Vagina (tissue), 2 donors: ENCODE measurements at regions not wholly inside any gene's neighbourhood (a gene's known extent, or its start where the extent isn't known, plus 50 kb on each side); places are given as distances from the start of the nearest gene placed in this dataset.

Experiments
- CTCF ChIP-seq, 3 experiments: fragments of 450-650 bp in 2 of 3; fragments of 200-600 bp in 1 of 3; sonication (generic) in 1 of 3; IDR thresholded peaks; one replicate each; pipeline ENCODE4 v1.5.1; 2017 to 2019; ENCODE audit warnings: antibody characterized with exemption in 3 of 3, mild to moderate bottlenecking in 2 of 3, moderate library complexity in 2 of 3
- POLR2A ChIP-seq, 2 donors: fragments of 450-650 bp; IDR thresholded peaks; one replicate each; pipeline ENCODE4 v1.6.1; 2017; ENCODE audit warnings: antibody characterized with exemption in 2 of 2, mild to moderate bottlenecking in 2 of 2, moderate library complexity in 2 of 2

- no peak for TF ChIP-seq CTCF (IDR thresholded peaks at IDR 0.05)
- no peak for TF ChIP-seq POLR2A (IDR thresholded peaks at IDR 0.05)
These were observed 147.9 kb downstream of the PTCSC3 start for GRCh38 chr14:36028665-36029064.
